ENCODE measurements at regions not wholly inside any gene's neighbourhood (a gene's known extent, or its start where the extent isn't known, plus 50 kb on each side); places are given as distances from the start of the nearest gene placed in this dataset.

GRCh38 chr9:30504502-30504905 lies 1879.9 kb upstream of the ACO1 start:
- H3K36me3 ChIP-seq (ENCODE audit: control insufficient read depth, insufficient read depth, low read length, severe bottlenecking): no peaks in the 10 kb centered on the region
- no peaks in the 10 kb centered on the region for H3K9me3 ChIP-seq (ENCODE audit: control insufficient read depth, low read length)
- no peak overlapping the region for H3K9ac ChIP-seq (ENCODE audit: low read length)
- H3K4me1 ChIP-seq (ENCODE audit: control insufficient read depth, insufficient read depth, low read length): no peaks in the 10 kb centered on the region
- no peak for DNase-seq (ENCODE audit: low read depth)
- no peaks in the 10 kb centered on the region for H3K27me3 ChIP-seq (replicated peaks; ENCODE audit: control insufficient read depth, insufficient read depth, low read length)
- H3K4me3 ChIP-seq (ENCODE audit: low read length): no peak overlapping the region

DNA sequence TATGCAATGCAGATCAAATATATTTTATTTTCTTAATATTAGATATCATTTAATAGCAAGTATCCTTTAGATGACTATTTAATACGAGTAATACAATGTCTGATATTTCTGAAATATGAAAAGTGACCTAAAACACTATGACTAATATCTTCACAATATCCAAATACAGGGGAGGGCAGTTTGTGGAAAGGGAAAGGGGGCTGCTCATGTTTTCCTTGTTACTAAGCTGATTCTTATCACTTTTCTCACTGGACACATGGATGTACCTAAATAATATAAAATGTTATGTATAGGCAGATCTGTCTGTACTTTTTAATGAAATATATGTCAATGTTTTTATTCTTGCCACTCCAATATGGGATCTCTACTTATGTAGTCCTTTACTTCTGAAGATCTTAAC lies 1879.1 kb upstream of the ACO1 start:
- H3K4me3 ChIP-seq (ENCODE audit: low read length): no peak overlapping the region
- no peaks in the 10 kb centered on the region for H3K36me3 ChIP-seq (ENCODE audit: control insufficient read depth, insufficient read depth, low read length, severe bottlenecking)
- no peaks in the 10 kb centered on the region for H3K9me3 ChIP-seq (ENCODE audit: control insufficient read depth, low read length)
- no peak overlapping the region for H3K9ac ChIP-seq (ENCODE audit: low read length)
- H3K4me1 ChIP-seq (ENCODE audit: control insufficient read depth, insufficient read depth, low read length): no peaks in the 10 kb centered on the region
- no peak for DNase-seq (ENCODE audit: low read depth)
- no peaks in the 10 kb centered on the region for H3K27me3 ChIP-seq (replicated peaks; ENCODE audit: control insufficient read depth, insufficient read depth, low read length)

- Histone ChIP-seq H3K9ac (ENCODE audit: low read length) (no peak overlapping the region), H3K27me3 (replicated peaks; ENCODE audit: control insufficient read depth, insufficient read depth, low read length) (no peaks in the 10 kb centered on the region), H3K4me3 (ENCODE audit: low read length) (no peak overlapping the region), H3K36me3 (ENCODE audit: control insufficient read depth, insufficient read depth, low read length, severe bottlenecking) (no peaks in the 10 kb centered on the region), H3K4me1 (ENCODE audit: control insufficient read depth, insufficient read depth, low read length) (no peaks in the 10 kb centered on the region), H3K9me3 (ENCODE audit: control insufficient read depth, low read length) (no peaks in the 10 kb centered on the region)
- no peak for DNase-seq (ENCODE audit: low read depth)
Measured at GRCh38 chr9:30506749-30507148, 1877.7 kb upstream of the ACO1 start.

GRCh38 chr9:30507166-30507565 lies 1877.3 kb upstream of the ACO1 start:
- H3K27me3 ChIP-seq (replicated peaks; ENCODE audit: control insufficient read depth, insufficient read depth, low read length): no peaks in the 10 kb centered on the region
- no peak for DNase-seq (ENCODE audit: low read depth)
- no peaks in the 10 kb centered on the region for H3K9me3 ChIP-seq (ENCODE audit: control insufficient read depth, low read length)
- H3K4me1 ChIP-seq (ENCODE audit: control insufficient read depth, insufficient read depth, low read length): no peaks in the 10 kb centered on the region
- H3K4me3 ChIP-seq (ENCODE audit: low read length): no peak overlapping the region
- H3K36me3 ChIP-seq (ENCODE audit: control insufficient read depth, insufficient read depth, low read length, severe bottlenecking): no peaks in the 10 kb centered on the region
- H3K9ac ChIP-seq (ENCODE audit: low read length): no peak overlapping the region

DNA sequence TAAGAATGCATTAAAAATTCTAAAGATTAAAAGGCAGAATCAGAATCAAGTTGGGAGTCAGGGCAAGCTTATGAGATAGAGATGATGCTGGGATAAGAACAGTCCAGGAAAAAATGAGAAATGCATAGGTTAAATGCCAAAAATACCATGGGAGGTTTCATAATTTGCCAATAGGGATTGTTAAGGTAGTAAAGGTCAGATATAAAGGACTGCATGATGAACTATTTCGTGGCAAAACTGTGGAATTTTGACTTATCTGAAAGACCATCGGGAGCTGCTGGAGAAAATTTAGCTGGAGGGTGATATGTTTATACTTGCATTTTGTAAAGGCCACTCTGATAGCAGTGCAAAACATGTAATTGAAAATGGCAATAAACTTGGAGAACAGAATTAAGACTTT lies 1872.8 kb upstream of the ACO1 start:
- no peak overlapping the region for H3K9ac ChIP-seq (ENCODE audit: low read length)

GRCh38 chr9:30519166-30519565 lies 1865.3 kb upstream of the ACO1 start:
- H3K9ac ChIP-seq (ENCODE audit: low read length): no peak overlapping the region
- H3K4me1 ChIP-seq (ENCODE audit: control insufficient read depth, insufficient read depth, low read length): no peaks in the 10 kb centered on the region
- no peak overlapping the region for H3K4me3 ChIP-seq (ENCODE audit: low read length)
- no peak for DNase-seq (ENCODE audit: low read depth)
- H3K27me3 ChIP-seq (replicated peaks; ENCODE audit: control insufficient read depth, insufficient read depth, low read length): no peaks in the 10 kb centered on the region
- H3K36me3 ChIP-seq (ENCODE audit: control insufficient read depth, insufficient read depth, low read length, severe bottlenecking): no peaks in the 10 kb centered on the region
- H3K9me3 ChIP-seq (ENCODE audit: control insufficient read depth, low read length): peaks cover 3% of the 10 kb centered on the region

More for the DNA sequence above, 1872.8 kb upstream of the ACO1 start:
- no peak overlapping the region for H3K4me3 ChIP-seq (ENCODE audit: low read length)
- no peak for DNase-seq (ENCODE audit: low read depth)
- H3K9me3 ChIP-seq (ENCODE audit: control insufficient read depth, low read length): peaks cover 3% of the 10 kb centered on the region
- no peaks in the 10 kb centered on the region for H3K4me1 ChIP-seq (ENCODE audit: control insufficient read depth, insufficient read depth, low read length)
- no peaks in the 10 kb centered on the region for H3K27me3 ChIP-seq (replicated peaks; ENCODE audit: control insufficient read depth, insufficient read depth, low read length)
- H3K36me3 ChIP-seq (ENCODE audit: control insufficient read depth, insufficient read depth, low read length, severe bottlenecking): no peaks in the 10 kb centered on the region

- DNase-seq (ENCODE audit: low read depth): no peak
- Histone ChIP-seq H3K9me3 (ENCODE audit: control insufficient read depth, low read length) (peaks cover 3% of the 10 kb centered on the region), H3K27me3 (replicated peaks; ENCODE audit: control insufficient read depth, insufficient read depth, low read length) (no peaks in the 10 kb centered on the region), H3K36me3 (ENCODE audit: control insufficient read depth, insufficient read depth, low read length, severe bottlenecking) (no peaks in the 10 kb centered on the region), H3K9ac (ENCODE audit: low read length) (no peak overlapping the region), H3K4me3 (ENCODE audit: low read length) (no peak overlapping the region), H3K4me1 (ENCODE audit: control insufficient read depth, insufficient read depth, low read length) (no peaks in the 10 kb centered on the region)
Measured at GRCh38 chr9:30519756-30520155, 1864.7 kb upstream of the ACO1 start.

- H3K9me3 ChIP-seq (ENCODE audit: control insufficient read depth, low read length): no peaks in the 10 kb centered on the region
- no peak overlapping the region for H3K4me3 ChIP-seq (ENCODE audit: low read length)
- H3K9ac ChIP-seq (ENCODE audit: low read length): no peak overlapping the region
- DNase-seq (ENCODE audit: low read depth): no peak
- H3K27me3 ChIP-seq (replicated peaks; ENCODE audit: control insufficient read depth, insufficient read depth, low read length): no peaks in the 10 kb centered on the region
- H3K36me3 ChIP-seq (ENCODE audit: control insufficient read depth, insufficient read depth, low read length, severe bottlenecking): no peaks in the 10 kb centered on the region
- no peaks in the 10 kb centered on the region for H3K4me1 ChIP-seq (ENCODE audit: control insufficient read depth, insufficient read depth, low read length)
Measured at GRCh38 chr9:30522061-30522460, 1862.4 kb upstream of the ACO1 start.

- DNase-seq (ENCODE audit: low read depth): no peak
- no peaks in the 10 kb centered on the region for H3K4me1 ChIP-seq (ENCODE audit: control insufficient read depth, insufficient read depth, low read length)
- H3K9ac ChIP-seq (ENCODE audit: low read length): no peak overlapping the region
- no peak overlapping the region for H3K4me3 ChIP-seq (ENCODE audit: low read length)
- no peaks in the 10 kb centered on the region for H3K9me3 ChIP-seq (ENCODE audit: control insufficient read depth, low read length)
- no peaks in the 10 kb centered on the region for H3K27me3 ChIP-seq (replicated peaks; ENCODE audit: control insufficient read depth, insufficient read depth, low read length)
- no peaks in the 10 kb centered on the region for H3K36me3 ChIP-seq (ENCODE audit: control insufficient read depth, insufficient read depth, low read length, severe bottlenecking)
Measured at GRCh38 chr9:30522486-30522885, 1862.0 kb upstream of the ACO1 start.

- Histone ChIP-seq H3K27me3 (replicated peaks; ENCODE audit: control insufficient read depth, insufficient read depth, low read length) (no peaks in the 10 kb centered on the region), H3K36me3 (ENCODE audit: control insufficient read depth, insufficient read depth, low read length, severe bottlenecking) (no peaks in the 10 kb centered on the region), H3K9ac (ENCODE audit: low read length) (no peak overlapping the region), H3K4me1 (ENCODE audit: control insufficient read depth, insufficient read depth, low read length) (no peaks in the 10 kb centered on the region), H3K4me3 (ENCODE audit: low read length) (no peak overlapping the region), H3K9me3 (ENCODE audit: control insufficient read depth, low read length) (no peaks in the 10 kb centered on the region)
- DNase-seq (ENCODE audit: low read depth): no peak
Measured at GRCh38 chr9:30524311-30524710, 1860.1 kb upstream of the ACO1 start.

DNA sequence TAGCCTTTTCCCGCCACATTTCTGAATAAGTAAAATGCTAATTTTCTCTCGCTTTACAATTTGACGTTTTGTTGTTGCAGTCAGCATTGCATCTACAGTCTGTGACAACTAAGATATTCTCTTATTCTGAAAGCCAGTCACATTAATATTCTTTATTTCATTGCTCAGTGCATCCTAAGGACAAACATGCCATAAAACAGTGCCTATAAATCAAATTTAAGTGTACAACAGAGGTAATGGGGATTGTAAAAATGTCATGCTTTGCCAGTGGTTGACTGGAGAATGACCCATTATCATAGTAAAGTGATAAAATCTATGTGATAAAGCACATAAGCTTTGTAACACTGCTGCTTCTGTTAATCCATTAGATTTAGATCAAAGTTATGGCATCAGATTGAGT lies 1850.0 kb upstream of the ACO1 start:
- Histone ChIP-seq H3K4me3 (ENCODE audit: low read length) (no peak overlapping the region), H3K4me1 (ENCODE audit: control insufficient read depth, insufficient read depth, low read length) (no peaks in the 10 kb centered on the region), H3K27me3 (replicated peaks; ENCODE audit: control insufficient read depth, insufficient read depth, low read length) (no peaks in the 10 kb centered on the region), H3K9me3 (ENCODE audit: control insufficient read depth, low read length) (peaks cover 3% of the 10 kb centered on the region), H3K36me3 (ENCODE audit: control insufficient read depth, insufficient read depth, low read length, severe bottlenecking) (no peaks in the 10 kb centered on the region), H3K9ac (ENCODE audit: low read length) (no peak overlapping the region)
- DNase-seq (ENCODE audit: low read depth): no peak

GRCh38 chr9:30534896-30535295 lies 1849.5 kb upstream of the ACO1 start:
- no peak overlapping the region for H3K4me3 ChIP-seq (ENCODE audit: low read length)
- H3K36me3 ChIP-seq (ENCODE audit: control insufficient read depth, insufficient read depth, low read length, severe bottlenecking): no peaks in the 10 kb centered on the region
- no peak overlapping the region for H3K9ac ChIP-seq (ENCODE audit: low read length)
- DNase-seq (ENCODE audit: low read depth): no peak
- no peaks in the 10 kb centered on the region for H3K27me3 ChIP-seq (replicated peaks; ENCODE audit: control insufficient read depth, insufficient read depth, low read length)
- H3K9me3 ChIP-seq (ENCODE audit: control insufficient read depth, low read length): peaks cover 3% of the 10 kb centered on the region
- H3K4me1 ChIP-seq (ENCODE audit: control insufficient read depth, insufficient read depth, low read length): no peaks in the 10 kb centered on the region

All from adipocyte (in vitro differentiated cells).